ENCODE measurements at regions not wholly inside any gene's neighbourhood (a gene's known extent, or its start where the extent isn't known, plus 50 kb on each side); places are given as distances from the start of the nearest gene placed in this dataset.
"Not testable (repeated sequence)": the region's sequence is repeated elsewhere in the genome, so short reads cannot be mapped to it uniquely, and the experiment has no call there.

DNA sequence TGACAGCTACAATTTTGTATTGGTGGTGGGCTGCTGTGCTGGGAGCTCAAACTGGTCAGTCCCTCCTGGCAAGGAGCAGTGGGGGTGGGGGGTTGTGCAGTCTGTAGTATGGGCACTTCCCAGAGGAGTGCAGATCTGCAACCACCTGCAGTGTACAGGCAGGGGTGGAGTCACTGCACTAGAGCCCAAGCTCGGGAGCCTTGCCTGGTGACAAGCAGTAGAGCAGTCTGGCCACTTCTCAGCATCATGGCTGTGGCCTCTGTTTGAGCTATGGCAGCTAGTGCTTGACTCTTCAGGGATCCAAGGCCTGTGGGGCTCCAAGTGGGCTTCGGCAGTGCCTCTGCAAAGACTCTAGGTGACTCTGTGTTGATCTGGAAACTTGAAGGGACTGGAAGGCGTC, 585.1 kb upstream of the GRM3 start:
- TF ChIP-seq, protein P1, sequence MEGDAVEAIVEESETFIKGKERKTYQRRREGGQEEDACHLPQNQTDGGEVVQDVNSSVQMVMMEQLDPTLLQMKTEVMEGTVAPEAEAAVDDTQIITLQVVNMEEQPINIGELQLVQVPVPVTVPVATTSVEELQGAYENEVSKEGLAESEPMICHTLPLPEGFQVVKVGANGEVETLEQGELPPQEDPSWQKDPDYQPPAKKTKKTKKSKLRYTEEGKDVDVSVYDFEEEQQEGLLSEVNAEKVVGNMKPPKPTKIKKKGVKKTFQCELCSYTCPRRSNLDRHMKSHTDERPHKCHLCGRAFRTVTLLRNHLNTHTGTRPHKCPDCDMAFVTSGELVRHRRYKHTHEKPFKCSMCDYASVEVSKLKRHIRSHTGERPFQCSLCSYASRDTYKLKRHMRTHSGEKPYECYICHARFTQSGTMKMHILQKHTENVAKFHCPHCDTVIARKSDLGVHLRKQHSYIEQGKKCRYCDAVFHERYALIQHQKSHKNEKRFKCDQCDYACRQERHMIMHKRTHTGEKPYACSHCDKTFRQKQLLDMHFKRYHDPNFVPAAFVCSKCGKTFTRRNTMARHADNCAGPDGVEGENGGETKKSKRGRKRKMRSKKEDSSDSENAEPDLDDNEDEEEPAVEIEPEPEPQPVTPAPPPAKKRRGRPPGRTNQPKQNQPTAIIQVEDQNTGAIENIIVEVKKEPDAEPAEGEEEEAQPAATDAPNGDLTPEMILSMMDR (IDR thresholded peaks at IDR 0.05; ENCODE audit: borderline replicate concordance), result no peak
- Histone ChIP-seq H3K27me3 (ENCODE audit: low read depth) (no peaks in the 10 kb centered on the region), H3K9me3 (replicated peaks) (peaks cover 77% of the 10 kb centered on the region), H3K4me3 (no peak overlapping the region), H3K4me1 (no peaks in the 10 kb centered on the region), H3K27ac (replicated peaks) (no peak overlapping the region), H3K36me3 (no peaks in the 10 kb centered on the region)
- intact Hi-C loops (cut with micrococcal nuclease), result no loop called here
- DNase-seq, result no peak

DNA sequence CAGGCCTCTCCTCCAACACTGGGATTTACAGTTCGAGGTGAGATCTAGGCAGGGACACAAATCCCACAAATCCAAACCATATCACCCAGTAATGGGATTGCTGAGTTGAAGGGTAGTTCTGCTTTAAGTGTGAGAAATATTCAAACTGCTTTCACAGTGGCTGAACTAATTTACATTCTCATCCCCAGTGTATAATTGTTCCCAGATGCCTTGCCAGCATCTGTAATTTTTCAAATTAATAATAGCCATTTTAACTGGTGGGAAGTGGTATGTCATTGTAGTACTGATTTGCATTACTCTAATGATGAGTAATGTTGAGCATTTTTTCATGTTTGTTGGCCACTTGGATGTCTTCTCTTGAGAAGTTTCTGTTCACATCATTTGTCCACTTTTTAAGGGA, 592.8 kb upstream of the GRM3 start:
- H3K9me3 ChIP-seq (replicated peaks), result peaks cover 27% of the 10 kb centered on the region
- no peak for DNase-seq
- no peaks in the 10 kb centered on the region for H3K36me3 ChIP-seq
- no peaks in the 10 kb centered on the region for H3K27me3 ChIP-seq (ENCODE audit: low read depth)
- H3K4me1 ChIP-seq, result no peaks in the 10 kb centered on the region
- TF ChIP-seq, protein P1 (IDR thresholded peaks at IDR 0.05; ENCODE audit: borderline replicate concordance), result no peak
- H3K27ac ChIP-seq (replicated peaks), result no peak overlapping the region
- intact Hi-C loops (cut with micrococcal nuclease), result no loop called here
- no peak overlapping the region for H3K4me3 ChIP-seq

DNA sequence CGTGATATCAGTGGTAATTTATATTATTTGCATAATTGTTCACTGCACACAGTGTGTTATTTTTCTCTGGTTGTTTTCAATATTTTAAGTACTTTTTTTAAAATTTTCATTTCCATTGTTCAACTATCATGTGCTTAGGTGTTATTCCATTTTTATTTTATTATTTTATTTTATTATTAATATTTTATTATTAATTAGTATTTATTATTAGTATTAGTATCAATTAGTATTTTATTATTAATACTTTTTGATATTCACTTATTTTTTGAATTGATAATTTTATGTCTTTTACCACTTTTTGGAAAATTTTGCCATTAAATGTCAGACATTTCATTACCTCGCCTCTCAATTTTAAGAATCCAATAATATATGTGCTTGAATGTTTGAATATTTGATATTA, 593.8 kb upstream of the GRM3 start:
- DNase-seq, result no peak
- TF ChIP-seq, protein P1 (IDR thresholded peaks at IDR 0.05; ENCODE audit: borderline replicate concordance), result no peak
- Histone ChIP-seq H3K4me1 (no peaks in the 10 kb centered on the region), H3K4me3 (no peak overlapping the region), H3K36me3 (no peaks in the 10 kb centered on the region), H3K27ac (replicated peaks) (no peak overlapping the region), H3K27me3 (ENCODE audit: low read depth) (no peaks in the 10 kb centered on the region), H3K9me3 (replicated peaks) (peaks cover 18% of the 10 kb centered on the region)
- intact Hi-C loops (cut with micrococcal nuclease), result no loop called here

DNA sequence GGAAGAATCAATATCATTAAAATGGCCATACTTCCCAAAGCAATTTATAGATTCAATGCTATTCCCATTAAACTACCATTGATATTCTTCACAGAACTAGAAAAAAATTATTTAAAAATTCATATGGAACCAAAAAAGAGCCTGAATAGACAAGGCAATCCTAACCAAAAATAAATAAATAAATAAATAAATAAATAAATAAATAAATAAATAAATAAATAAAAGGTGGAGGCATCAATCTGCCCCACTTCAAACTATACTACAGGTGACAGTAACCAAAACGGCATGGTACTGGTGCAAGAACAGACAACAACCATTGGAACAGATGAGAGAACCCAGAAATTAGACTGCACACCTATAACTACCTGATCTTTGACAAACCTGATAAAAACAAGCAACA, 598.5 kb upstream of the GRM3 start:
- H3K27me3 ChIP-seq (ENCODE audit: low read depth); H3K27ac ChIP-seq (replicated peaks); intact Hi-C loops (cut with micrococcal nuclease); H3K4me3 ChIP-seq; DNase-seq; H3K4me1 ChIP-seq; H3K36me3 ChIP-seq: not testable (repeated sequence)
- peaks cover 26% of the 10 kb centered on the region for H3K9me3 ChIP-seq (replicated peaks)

DNA sequence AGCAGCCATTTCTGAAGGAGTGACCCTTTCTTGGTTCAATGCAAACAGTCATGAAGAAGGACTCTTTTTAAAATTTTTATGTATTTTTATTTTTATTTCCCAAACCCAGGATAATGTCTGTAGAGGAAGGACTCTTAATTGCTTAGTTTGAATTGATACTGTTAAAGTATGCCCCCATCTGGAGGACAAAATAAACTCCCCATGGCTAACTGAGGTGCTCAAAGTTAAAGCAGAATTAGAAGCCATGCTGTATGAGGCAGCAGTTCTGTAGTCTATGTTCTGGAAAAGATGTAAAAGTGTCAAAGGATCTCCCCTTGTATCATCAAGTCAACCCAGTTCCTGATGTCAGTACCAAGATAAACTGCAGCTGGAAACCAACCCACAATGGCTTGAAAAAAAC, 617.9 kb upstream of the GRM3 start:
- TF ChIP-seq, protein P1 (IDR thresholded peaks at IDR 0.05; ENCODE audit: borderline replicate concordance), result no peak
- Histone ChIP-seq H3K4me3 (no peak overlapping the region), H3K4me1 (no peaks in the 10 kb centered on the region), H3K36me3 (no peaks in the 10 kb centered on the region), H3K9me3 (replicated peaks) (peaks cover 14% of the 10 kb centered on the region), H3K27me3 (ENCODE audit: low read depth) (no peaks in the 10 kb centered on the region), H3K27ac (replicated peaks) (no peak overlapping the region)
- no peak for DNase-seq
- intact Hi-C loops (cut with micrococcal nuclease), result no loop called here

DNA sequence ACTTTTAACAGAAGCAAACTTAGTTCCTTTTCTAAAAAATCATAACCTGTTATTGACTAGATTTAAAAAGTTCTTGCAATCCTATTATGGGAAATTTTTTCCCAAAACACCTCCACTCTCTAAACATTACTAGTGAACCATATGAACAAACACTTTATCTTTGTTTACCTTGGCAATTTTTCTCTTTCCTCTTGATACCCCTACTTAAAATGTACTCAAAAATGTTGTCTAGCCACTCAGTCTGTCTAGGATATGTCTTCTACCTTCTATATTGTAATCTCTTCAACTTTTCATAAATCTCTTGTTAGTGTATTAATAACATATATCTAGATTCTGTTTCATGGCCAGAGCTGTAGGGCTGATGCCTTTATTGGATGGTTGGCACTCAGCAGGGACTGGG, 630.0 kb upstream of the GRM3 start:
- H3K36me3 ChIP-seq, result no peaks in the 10 kb centered on the region
- no peaks in the 10 kb centered on the region for H3K4me1 ChIP-seq
- H3K27me3 ChIP-seq (ENCODE audit: low read depth), result no peaks in the 10 kb centered on the region
- DNase-seq, result no peak
- TF ChIP-seq, protein P1 (IDR thresholded peaks at IDR 0.05; ENCODE audit: borderline replicate concordance), result no peak
- intact Hi-C loops (cut with micrococcal nuclease), result no loop called here
- no peak overlapping the region for H3K27ac ChIP-seq (replicated peaks)
- no peak overlapping the region for H3K4me3 ChIP-seq
- peaks cover 3% of the 10 kb centered on the region for H3K9me3 ChIP-seq (replicated peaks)

All from left ventricle myocardium inferior (tissue), 1 donor.